ENCODE measurements at regions not wholly inside any gene's neighbourhood (a gene's known extent, or its start where the extent isn't known, plus 50 kb on each side); places are given as distances from the start of the nearest gene placed in this dataset.

GRCh38 chr12:114936148-114937079 lies 252.4 kb upstream of the TBX3 start:
- TF ChIP-seq POLR2A (IDR thresholded peaks at IDR 0.05) (no peak), CTCF (IDR thresholded peaks at IDR 0.05 in 4 of 5, conservative IDR thresholded peaks at IDR 0.05 in 1 of 5) (no peak)

Data from gastrocnemius medialis (tissue), 4 donors.